ENCODE measurements at regions not wholly inside any gene's neighbourhood (a gene's known extent, or its start where the extent isn't known, plus 50 kb on each side); places are given as distances from the start of the nearest gene placed in this dataset.
A peak's percentile ranks its signal among the peaks of the same experiment; 100 is the strongest.

- TF ChIP-seq, protein P1, sequence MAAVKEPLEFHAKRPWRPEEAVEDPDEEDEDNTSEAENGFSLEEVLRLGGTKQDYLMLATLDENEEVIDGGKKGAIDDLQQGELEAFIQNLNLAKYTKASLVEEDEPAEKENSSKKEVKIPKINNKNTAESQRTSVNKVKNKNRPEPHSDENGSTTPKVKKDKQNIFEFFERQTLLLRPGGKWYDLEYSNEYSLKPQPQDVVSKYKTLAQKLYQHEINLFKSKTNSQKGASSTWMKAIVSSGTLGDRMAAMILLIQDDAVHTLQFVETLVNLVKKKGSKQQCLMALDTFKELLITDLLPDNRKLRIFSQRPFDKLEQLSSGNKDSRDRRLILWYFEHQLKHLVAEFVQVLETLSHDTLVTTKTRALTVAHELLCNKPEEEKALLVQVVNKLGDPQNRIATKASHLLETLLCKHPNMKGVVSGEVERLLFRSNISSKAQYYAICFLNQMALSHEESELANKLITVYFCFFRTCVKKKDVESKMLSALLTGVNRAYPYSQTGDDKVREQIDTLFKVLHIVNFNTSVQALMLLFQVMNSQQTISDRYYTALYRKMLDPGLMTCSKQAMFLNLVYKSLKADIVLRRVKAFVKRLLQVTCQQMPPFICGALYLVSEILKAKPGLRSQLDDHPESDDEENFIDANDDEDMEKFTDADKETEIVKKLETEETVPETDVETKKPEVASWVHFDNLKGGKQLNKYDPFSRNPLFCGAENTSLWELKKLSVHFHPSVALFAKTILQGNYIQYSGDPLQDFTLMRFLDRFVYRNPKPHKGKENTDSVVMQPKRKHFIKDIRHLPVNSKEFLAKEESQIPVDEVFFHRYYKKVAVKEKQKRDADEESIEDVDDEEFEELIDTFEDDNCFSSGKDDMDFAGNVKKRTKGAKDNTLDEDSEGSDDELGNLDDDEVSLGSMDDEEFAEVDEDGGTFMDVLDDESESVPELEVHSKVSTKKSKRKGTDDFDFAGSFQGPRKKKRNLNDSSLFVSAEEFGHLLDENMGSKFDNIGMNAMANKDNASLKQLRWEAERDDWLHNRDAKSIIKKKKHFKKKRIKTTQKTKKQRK (IDR thresholded peaks at IDR 0.05; ENCODE audit: borderline replicate concordance, low read depth, low read length): no peak
- no peak for TF ChIP-seq ZNF253 (CRISPR knock-in tag; conservative IDR thresholded peaks at IDR 0.05)
Measured at GRCh38 chr10:29920408-29921070, 138.8 kb downstream of the JCAD start (continued).

- in situ Hi-C loops (cut with MboI): no loop called here
- H3K4me2 ChIP-seq (ENCODE audit: insufficient read depth, low read length): no peak overlapping the region
- H3K4me3 ChIP-seq: no peak overlapping the region
- POLR2A ChIA-PET: interaction anchor here (0.6 kb wide), 1 partner anchor 291 kb away, joined by 3 read pairs; no protein-coding TSS in a partner anchor
- H3K9me1 ChIP-seq (ENCODE audit: control insufficient read depth, insufficient read depth, low read length): no peaks in the 10 kb centered on the region
- 0% methylated on average over 2 of the region's 3 CpGs for WGBS (ENCODE audit: insufficient coverage, low coverage, missing lambda C conversion rate)
- H3K27ac ChIP-seq (ENCODE audit: extremely low read depth, low read depth, low read length): no peak overlapping the region
- no peaks in the 10 kb centered on the region for H3K4me1 ChIP-seq (replicated peaks in 1 of 2; ENCODE audit: control insufficient read depth in 2 of 2, insufficient read depth in 2 of 2, low read length in 2 of 2)
- H3K36me3 ChIP-seq (ENCODE audit: control insufficient read depth, insufficient read depth, low read length): no peaks in the 10 kb centered on the region
- no TSS peak for BruUV-seq (replicated peaks)
- CTCF ChIA-PET (ENCODE audit: low intra/inter-chr PET ratio): no interaction called here
- TF ChIP-seq E2F3 (CRISPR knock-in tag; IDR thresholded peaks at IDR 0.05): no peak
- TF ChIP-seq, protein P2, sequence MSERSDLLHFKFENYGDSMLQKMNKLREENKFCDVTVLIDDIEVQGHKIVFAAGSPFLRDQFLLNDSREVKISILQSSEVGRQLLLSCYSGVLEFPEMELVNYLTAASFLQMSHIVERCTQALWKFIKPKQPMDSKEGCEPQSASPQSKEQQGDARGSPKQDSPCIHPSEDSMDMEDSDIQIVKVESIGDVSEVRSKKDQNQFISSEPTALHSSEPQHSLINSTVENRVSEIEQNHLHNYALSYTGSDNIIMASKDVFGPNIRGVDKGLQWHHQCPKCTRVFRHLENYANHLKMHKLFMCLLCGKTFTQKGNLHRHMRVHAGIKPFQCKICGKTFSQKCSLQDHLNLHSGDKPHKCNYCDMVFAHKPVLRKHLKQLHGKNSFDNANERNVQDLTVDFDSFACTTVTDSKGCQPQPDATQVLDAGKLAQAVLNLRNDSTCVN (CRISPR knock-in tag; IDR thresholded peaks at IDR 0.05): 0 out of 2 replicates have a peak, but pooled peaks have one; percentile 18
- H3K9ac ChIP-seq (ENCODE audit: insufficient read depth in 1 of 2, low read depth in 2 of 2, low read length in 2 of 2): no peak overlapping the region
- H3K9me3 ChIP-seq (replicated peaks; ENCODE audit: control insufficient read depth, insufficient read depth, low read depth, low read length): no peaks in the 10 kb centered on the region
- H3K27me3 ChIP-seq (ENCODE audit: control insufficient read depth in 2 of 2, insufficient read depth in 2 of 2, low read length in 2 of 2): peaks cover 3 to 15% of the 10 kb centered on the region in 2 experiments; a peak in 4 of 5 replicates
- FAIRE-seq (no peak), ATAC-seq (no peak), DNase-seq (ENCODE audit: extremely low read depth in 1 of 4, low spot score in 3 of 4) (no peak)
- no peaks in the 10 kb centered on the region for H3K79me2 ChIP-seq (ENCODE audit: control insufficient read depth, insufficient read depth, low read length)
- H2AFZ ChIP-seq (ENCODE audit: low read depth, low read length): no peak overlapping the region
- intact Hi-C loops (cut with micrococcal nuclease): no loop called here
- no peaks in the 10 kb centered on the region for H4K20me1 ChIP-seq (replicated peaks; ENCODE audit: control insufficient read depth, insufficient read depth, low read length)
Measured at GRCh38 chr10:29918623-29919400, 140.6 kb downstream of the JCAD start.

All from K562 (cell line).